HTR-8/SVneo (cell line): ENCODE measurements at regions not wholly inside any gene's neighbourhood (a gene's known extent, or its start where the extent isn't known, plus 50 kb on each side); places are given as distances from the start of the nearest gene placed in this dataset.

Source experiments
- DNase-seq: peaks from one replicate; pipeline ENCODE4 v3.0.0; 2011; ENCODE audit warnings: low spot score, mixed read lengths; ENCODE audit not compliant: insufficient read length
- FAIRE-seq: peaks from 2 replicates; lab custom pipeline; 2011; peaks lifted over from hg19 to GRCh38; lab: Jason Lieb, UNC

GRCh38 chr18:40944576-40944975 is 1010.5 kb upstream of the PIK3C3 start:
- no peak for DNase-seq
- FAIRE-seq: no peak

- DNase-seq (no peak), FAIRE-seq (no peak)
Observed at GRCh38 chr18:40939656-40940515, 1015.1 kb upstream of the PIK3C3 start.

DNA sequence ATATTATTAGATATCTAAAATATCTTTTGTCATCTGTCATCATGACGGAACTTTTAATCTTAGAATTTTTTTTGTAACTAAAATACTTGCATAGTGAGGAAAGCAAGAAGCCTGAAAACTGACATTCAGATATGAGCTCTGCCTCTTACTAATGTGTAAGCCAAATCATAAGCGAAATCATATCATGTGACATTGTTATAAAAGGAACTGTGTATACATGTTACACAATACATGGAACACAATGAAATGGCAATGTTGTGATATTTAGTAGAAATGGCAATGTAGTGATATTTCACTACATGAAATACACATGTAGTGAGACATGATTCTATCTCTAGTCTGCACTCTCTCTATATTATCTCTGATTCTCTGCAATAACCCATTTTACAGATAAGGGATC is 1016.4 kb upstream of the PIK3C3 start:
- DNase-seq (no peak), FAIRE-seq (no peak)

DNA sequence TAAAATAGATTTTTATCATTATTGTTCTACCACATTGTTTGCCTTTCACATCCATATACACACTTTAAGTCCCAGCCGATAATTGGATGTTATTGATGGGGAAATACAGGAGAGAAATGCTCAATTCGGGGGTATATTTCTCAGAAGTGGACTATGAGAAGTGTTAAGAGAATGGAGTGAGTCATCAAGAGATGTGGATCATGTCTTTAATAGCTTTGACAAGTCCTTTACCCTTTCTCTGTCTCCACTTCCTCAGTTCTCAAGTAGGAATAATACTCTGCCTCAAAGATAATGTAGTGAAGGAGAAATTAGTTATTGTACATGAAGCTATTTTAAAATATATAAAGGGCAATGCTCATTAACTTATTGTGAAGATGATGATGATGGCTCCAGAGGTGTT is 1017.6 kb upstream of the PIK3C3 start:
- FAIRE-seq (no peak), DNase-seq (no peak)

- no peak for DNase-seq
Observed at GRCh38 chr18:40935423-40935822, 1019.6 kb upstream of the PIK3C3 start.

GRCh38 chr18:40932862-40933261 is 1022.2 kb upstream of the PIK3C3 start:
- DNase-seq: no peak

More at GRCh38 chr18:40935423-40935822, 1019.6 kb upstream of the PIK3C3 start:
- FAIRE-seq: no peak

GRCh38 chr18:40930211-40930882 is 1024.7 kb upstream of the PIK3C3 start:
- no peak for FAIRE-seq
- no peak for DNase-seq

More at GRCh38 chr18:40932862-40933261, 1022.2 kb upstream of the PIK3C3 start:
- FAIRE-seq: no peak

- no peak for FAIRE-seq
- no peak for DNase-seq
Observed at GRCh38 chr18:40929399-40929798, 1025.6 kb upstream of the PIK3C3 start.

- FAIRE-seq (no peak), DNase-seq (no peak)
Observed at GRCh38 chr18:40926679-40927078, 1028.4 kb upstream of the PIK3C3 start.

- DNase-seq (no peak), FAIRE-seq (no peak)
Observed at GRCh38 chr18:40925071-40925541, 1029.9 kb upstream of the PIK3C3 start.

DNA sequence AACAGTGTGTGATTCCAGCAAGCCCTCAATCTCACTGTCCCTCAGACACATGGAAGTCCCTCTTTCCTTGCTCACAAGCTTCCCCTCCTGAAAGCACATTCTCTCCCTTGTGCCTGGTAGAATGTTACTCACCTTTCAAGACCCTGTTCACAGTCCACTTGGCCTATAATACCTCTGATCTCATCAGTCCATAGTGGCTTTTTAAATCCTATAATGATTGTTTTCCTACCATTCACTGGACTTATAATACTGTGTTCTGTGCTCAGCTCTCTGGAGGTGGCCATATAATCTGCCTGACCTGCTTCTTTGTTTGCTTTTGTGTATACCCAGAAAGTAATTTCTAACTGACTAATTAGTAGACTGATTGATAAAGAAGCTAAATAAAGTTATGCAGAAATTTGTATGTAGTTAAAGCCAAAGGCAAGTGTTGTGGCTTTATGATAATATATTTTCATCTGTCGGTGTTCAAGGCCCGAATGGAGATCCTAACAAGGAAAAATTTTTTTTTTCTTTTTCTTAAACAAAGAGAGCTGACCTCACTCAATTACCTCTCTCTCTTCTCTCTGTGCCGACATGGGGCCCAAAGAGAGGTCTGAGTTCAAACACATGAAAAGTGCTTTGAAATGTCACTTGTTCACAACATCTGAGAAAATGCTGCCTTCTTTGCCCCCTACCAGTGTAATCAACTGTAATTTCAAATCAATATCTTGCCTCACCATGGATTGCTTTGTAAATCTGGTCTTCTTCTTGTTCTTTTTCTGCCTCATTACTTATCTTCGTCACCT is 1033.0 kb upstream of the PIK3C3 start:
- FAIRE-seq (no peak), DNase-seq (no peak)

DNA sequence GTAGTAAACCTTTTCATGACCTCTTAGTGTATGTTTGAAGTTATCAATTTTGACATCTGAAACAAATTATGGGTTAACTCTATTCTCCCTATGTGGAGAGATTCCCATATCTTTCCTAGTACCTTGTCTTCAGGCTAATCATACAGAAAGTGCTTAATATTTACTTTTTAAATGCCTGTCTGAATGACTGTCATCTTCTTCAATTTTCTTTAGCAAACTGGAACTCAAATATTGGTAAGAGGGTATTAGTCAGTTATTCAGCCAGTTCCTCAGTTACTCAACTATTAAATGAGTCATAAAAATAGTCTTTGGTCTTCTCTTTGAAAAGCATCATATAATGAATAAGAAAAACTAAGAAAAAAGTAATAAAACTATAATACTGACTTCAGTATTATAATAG is 1038.0 kb upstream of the PIK3C3 start:
- FAIRE-seq (no peak), DNase-seq (no peak)

GRCh38 chr18:40915724-40916123 is 1039.3 kb upstream of the PIK3C3 start:
- DNase-seq: no peak
- no peak for FAIRE-seq

GRCh38 chr18:40911582-40912254 is 1043.3 kb upstream of the PIK3C3 start:
- FAIRE-seq (no peak), DNase-seq (no peak)

- no peak for DNase-seq
- FAIRE-seq: no peak
Observed at GRCh38 chr18:40911041-40911440, 1044.0 kb upstream of the PIK3C3 start.

DNA sequence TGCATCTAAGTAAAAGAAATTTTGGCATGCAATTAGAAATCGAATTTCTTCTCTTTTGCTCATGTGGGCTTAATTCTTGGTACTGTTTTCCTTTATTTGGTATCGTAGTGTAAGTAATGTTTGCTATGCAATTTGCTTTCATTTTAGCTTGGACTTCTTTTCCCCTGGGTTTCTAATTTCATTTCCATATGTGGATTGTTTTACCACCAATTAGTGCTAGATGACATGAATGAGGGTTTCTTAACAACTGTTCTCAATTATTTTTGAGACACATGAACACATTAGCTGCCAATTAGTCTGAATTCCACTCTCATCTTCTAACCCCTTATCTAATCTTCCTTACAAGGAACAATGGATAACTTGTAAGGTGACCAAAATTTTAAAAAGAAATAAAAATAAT is 1047.2 kb upstream of the PIK3C3 start:
- FAIRE-seq: no peak
- no peak for DNase-seq

DNA sequence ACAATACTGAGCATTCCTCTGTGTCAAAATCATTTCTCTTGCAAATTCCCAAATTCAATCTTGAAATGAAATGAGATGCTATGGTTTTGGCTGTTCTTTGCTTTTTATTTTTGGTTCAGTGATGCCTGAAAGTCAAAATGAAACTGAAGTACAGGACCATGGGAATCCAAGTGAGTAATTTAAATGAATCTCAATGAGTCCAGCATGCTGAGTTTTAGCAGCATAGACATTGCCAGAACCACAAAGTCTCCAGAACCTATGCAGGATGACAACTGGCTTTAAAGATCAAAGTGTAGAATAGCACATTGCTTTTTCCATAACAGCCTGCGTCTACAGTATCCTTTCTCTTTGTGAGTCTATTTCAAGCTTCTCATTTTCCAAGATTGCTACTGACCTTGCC is 1050.7 kb upstream of the PIK3C3 start:
- FAIRE-seq (no peak), DNase-seq (no peak)

GRCh38 chr18:40902436-40902835 is 1052.6 kb upstream of the PIK3C3 start:
- FAIRE-seq: no peak
- DNase-seq: no peak

GRCh38 chr18:40897884-40898283 is 1057.2 kb upstream of the PIK3C3 start:
- no peak for FAIRE-seq
- DNase-seq: no peak

DNA sequence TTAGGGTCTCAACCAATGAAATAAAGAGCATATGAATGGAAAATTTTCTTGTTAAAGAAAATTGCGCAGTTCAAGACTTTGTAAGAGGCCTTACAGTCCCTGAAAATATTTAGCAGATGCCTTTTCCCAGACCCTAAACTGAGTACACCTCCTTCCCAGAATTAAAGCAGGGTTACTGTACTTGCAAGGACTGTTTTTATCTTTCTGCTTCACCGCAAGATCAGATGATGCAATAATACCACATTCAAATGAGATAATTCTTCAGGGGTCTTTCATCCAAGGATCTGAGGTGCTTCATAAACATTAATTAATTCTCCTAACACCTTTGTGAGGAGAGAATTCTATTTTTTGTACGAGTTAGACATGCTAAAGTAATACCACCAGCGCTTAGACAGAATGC is 1071.8 kb upstream of the PIK3C3 start:
- FAIRE-seq (no peak), DNase-seq (no peak)
